ENCODE measurements at regions not wholly inside any gene's neighbourhood (a gene's known extent, or its start where the extent isn't known, plus 50 kb on each side); places are given as distances from the start of the nearest gene placed in this dataset.

DNA sequence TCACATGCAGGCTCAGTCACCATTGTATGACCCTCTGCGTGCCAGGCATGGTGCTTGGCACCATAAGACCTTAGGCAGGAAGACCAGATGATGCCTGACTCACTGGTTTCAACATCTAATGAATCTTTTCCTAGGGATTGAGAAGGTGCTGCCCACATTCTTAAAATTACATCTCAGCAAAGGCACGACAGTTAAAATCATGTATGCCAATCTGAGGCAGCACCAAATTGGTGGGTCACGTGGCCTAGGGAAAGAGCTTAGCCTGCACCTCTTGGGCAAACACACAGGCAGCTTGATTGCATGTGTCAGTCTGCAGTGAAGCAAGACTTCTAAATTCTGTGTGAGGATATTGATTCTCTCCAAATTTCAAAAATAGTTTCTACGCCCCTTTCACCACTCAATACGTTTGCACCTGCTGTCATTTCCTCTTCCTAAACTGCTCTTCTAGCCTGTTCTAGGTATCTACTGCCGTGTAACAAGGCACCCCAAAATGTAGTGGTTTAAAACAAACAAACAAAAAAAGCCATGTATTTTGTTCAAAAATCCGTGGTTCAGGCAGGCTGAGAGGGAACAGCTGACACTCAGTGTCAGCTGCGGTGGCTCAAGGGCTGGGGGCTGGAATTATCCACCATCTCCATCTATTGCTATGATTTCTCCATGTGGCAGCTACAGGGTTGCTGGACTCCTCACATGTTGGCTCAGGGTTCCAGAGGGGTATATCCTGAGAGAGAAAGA, 160.2 kb upstream of the FGGY start:
- H3K27ac ChIP-seq = no peak overlapping the region
- no peak overlapping the region for H3K4me3 ChIP-seq
- no peaks in the 10 kb centered on the region for H3K9me3 ChIP-seq
- no peaks in the 10 kb centered on the region for H3K27me3 ChIP-seq
- peaks cover 0 to 4% (median 0%) of the 10 kb centered on the region in 4 donors for H3K4me1 ChIP-seq
- 90% methylated on average over 8 of the region's 8 CpGs for WGBS, 2 donors
- DNase-seq (ENCODE audit: low spot score in 2 of 2) = no peak
- TF ChIP-seq, protein P1, sequence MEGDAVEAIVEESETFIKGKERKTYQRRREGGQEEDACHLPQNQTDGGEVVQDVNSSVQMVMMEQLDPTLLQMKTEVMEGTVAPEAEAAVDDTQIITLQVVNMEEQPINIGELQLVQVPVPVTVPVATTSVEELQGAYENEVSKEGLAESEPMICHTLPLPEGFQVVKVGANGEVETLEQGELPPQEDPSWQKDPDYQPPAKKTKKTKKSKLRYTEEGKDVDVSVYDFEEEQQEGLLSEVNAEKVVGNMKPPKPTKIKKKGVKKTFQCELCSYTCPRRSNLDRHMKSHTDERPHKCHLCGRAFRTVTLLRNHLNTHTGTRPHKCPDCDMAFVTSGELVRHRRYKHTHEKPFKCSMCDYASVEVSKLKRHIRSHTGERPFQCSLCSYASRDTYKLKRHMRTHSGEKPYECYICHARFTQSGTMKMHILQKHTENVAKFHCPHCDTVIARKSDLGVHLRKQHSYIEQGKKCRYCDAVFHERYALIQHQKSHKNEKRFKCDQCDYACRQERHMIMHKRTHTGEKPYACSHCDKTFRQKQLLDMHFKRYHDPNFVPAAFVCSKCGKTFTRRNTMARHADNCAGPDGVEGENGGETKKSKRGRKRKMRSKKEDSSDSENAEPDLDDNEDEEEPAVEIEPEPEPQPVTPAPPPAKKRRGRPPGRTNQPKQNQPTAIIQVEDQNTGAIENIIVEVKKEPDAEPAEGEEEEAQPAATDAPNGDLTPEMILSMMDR (IDR thresholded peaks at IDR 0.05) = no peak
- H3K36me3 ChIP-seq = no peaks in the 10 kb centered on the region

DNA sequence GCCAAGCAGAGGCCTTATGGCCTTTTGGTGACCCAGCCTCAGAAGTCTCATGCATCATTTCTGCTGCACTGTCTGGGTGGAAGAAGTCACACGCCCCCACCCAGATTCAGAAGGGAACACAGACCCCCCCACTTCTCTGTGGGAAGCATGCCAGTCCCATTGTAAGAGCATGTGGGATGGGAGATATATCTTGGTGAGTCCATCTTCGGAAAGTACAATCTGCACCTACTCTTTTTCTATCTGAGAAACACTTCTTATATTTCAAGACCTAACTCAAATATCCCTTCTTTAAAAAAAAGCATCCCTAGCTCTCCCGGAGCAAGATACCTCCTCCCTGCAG, 159.6 kb upstream of the FGGY start:
- peaks cover 0 to 4% (median 0%) of the 10 kb centered on the region in 4 donors for H3K4me1 ChIP-seq
- H3K9me3 ChIP-seq = no peaks in the 10 kb centered on the region
- WGBS, 2 donors = 75 to 92% methylated on average over 3 of the region's 3 CpGs
- no peak overlapping the region for H3K4me3 ChIP-seq
- DNase-seq (ENCODE audit: low spot score in 2 of 2) = no peak
- H3K36me3 ChIP-seq = no peaks in the 10 kb centered on the region
- no peaks in the 10 kb centered on the region for H3K27me3 ChIP-seq
- TF ChIP-seq, protein P1 (IDR thresholded peaks at IDR 0.05) = no peak
- TF ChIP-seq POLR2A (IDR thresholded peaks at IDR 0.05) (no peak), EP300 (IDR thresholded peaks at IDR 0.05) (no peak)
- H3K27ac ChIP-seq = peak overlapping the region in 1 of 4 donors; percentile 70

DNA sequence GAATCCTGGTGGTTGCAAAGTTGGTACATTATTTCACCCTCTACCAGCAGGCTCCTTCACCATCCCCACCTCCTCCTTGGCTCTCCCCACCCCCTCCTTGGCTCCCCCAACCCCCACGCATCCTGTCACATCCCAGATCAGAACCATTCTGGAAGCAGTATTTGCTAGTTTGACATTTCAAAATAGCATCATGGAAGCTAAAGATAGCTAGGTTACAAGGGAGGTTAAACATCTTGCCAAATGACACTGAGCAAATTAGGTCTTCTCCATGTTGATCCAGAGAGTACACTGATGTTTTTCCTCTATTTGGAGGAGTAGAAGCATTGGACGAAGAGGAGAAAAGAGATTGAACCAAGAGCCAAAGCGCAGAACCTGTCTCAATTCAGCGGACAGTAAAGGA, 158.9 kb upstream of the FGGY start:
- Histone ChIP-seq H3K4me3 (no peak overlapping the region), H3K27me3 (no peaks in the 10 kb centered on the region), H3K4me1 (peaks cover 0 to 12% (median 0%) of the 10 kb centered on the region in 4 donors), H3K27ac (peak overlapping the region in 3 of 4 donors; percentile 11 to 70 (median 27)), H3K9me3 (no peaks in the 10 kb centered on the region), H3K36me3 (no peaks in the 10 kb centered on the region)
- no peak for DNase-seq (ENCODE audit: low spot score in 2 of 2)
- 78 to 82% methylated on average over 4 of the region's 4 CpGs for WGBS, 2 donors
- TF ChIP-seq POLR2A (IDR thresholded peaks at IDR 0.05) = no peak
- TF ChIP-seq, protein P1 (IDR thresholded peaks at IDR 0.05) = no peak

DNA sequence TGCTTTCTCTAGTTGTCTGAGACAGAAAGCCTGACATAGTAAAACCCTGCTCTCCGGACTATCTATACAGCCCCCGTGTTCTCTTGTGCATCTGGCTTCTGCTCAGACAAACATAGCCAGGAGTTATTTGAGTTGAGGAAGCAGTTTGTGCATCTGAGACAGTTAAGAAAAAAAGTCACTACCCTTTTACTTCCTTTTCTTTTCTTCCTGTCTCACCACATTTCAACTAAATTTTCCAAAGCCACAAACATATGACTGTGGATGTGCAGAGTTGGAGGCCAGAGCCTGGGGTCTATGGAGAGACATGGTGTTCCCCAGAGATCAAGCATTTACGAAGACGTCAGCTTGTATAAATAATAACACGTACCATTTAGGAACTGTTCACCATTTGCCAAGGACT, 158.5 kb upstream of the FGGY start:
- H3K4me1 ChIP-seq = peaks cover 0 to 16% (median under 1%) of the 10 kb centered on the region in 4 donors
- no peak for DNase-seq (ENCODE audit: low spot score in 2 of 2)
- no peaks in the 10 kb centered on the region for H3K9me3 ChIP-seq
- peak overlapping the region in 2 of 4 donors; percentile 27 to 70 for H3K27ac ChIP-seq
- peak; percentile 25 to 68 for TF ChIP-seq EP300 (IDR thresholded peaks at IDR 0.05)
- no peak for TF ChIP-seq POLR2A (IDR thresholded peaks at IDR 0.05)
- TF ChIP-seq, protein P1 (IDR thresholded peaks at IDR 0.05) = no peak
- 52 to 60% methylated on average over 5 of the region's 5 CpGs for WGBS, 2 donors
- no peaks in the 10 kb centered on the region for H3K27me3 ChIP-seq
- no peak overlapping the region for H3K4me3 ChIP-seq
- no peaks in the 10 kb centered on the region for H3K36me3 ChIP-seq

DNA sequence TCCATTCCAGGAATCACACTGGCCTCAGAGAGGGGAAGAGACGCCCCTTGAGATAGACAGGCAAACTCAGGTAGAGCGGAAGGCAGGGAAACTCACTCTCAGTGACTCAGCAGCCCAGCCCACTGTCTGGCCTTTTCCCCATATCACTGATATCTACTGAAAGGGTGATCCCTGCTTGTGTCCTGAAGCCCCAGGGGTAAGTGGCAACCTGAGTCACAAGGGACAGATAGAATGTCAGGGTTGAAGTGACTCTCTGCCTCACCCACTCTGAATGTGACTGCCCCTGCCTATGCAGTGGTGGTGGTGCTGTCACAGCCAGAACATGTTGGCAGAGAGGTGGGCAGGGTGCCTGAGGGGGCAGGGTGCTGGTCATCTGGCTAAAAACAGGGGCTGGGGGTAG, 157.5 kb upstream of the FGGY start:
- Histone ChIP-seq H3K9me3 (no peaks in the 10 kb centered on the region), H3K4me1 (peaks cover 0 to 26% (median 4%) of the 10 kb centered on the region in 4 donors), H3K4me3 (no peak overlapping the region), H3K36me3 (no peaks in the 10 kb centered on the region), H3K27ac (peak overlapping the region in 1 of 4 donors; percentile 70), H3K27me3 (no peaks in the 10 kb centered on the region)
- DNase-seq (ENCODE audit: low spot score in 2 of 2) = no peak
- TF ChIP-seq POLR2A (IDR thresholded peaks at IDR 0.05) (no peak), EP300 (IDR thresholded peaks at IDR 0.05) (no peak)
- TF ChIP-seq, protein P1 (IDR thresholded peaks at IDR 0.05) = no peak
- WGBS, 2 donors = 90 to 98% methylated on average over 2 of the region's 2 CpGs

All from tibial nerve (tissue), 4 donors.